MM.1S (cell line): ENCODE measurements at regions not wholly inside any gene's neighbourhood (a gene's known extent, or its start where the extent isn't known, plus 50 kb on each side); places are given as distances from the start of the nearest gene placed in this dataset.

Experiments used
- DNase-seq: peaks from one replicate; pipeline ENCODE4 v3.0.0-alpha.2; 2015
- H2AFZ ChIP-seq: fragments of 300-600 bp; sonication (generic); 2 replicates; pipeline ENCODE4 v1.6.0; 2016; ENCODE audit warnings: antibody characterized with exemption, low read length
- H3F3A ChIP-seq: fragments of 300-600 bp; sonication (generic); 2 replicates; pipeline ENCODE4 v1.6.1; 2016; ENCODE audit warnings: mild to moderate bottlenecking, antibody characterized with exemption, low read length, moderate library complexity, mixed read lengths; ENCODE audit not compliant: insufficient read depth
- H3K27ac ChIP-seq: fragments of 300-600 bp; sonication (generic); 2 replicates; pipeline ENCODE4 v1.5.1; 2016; ENCODE audit warnings: mild to moderate bottlenecking, low read length
- H3K27me3 ChIP-seq: fragments of 300-600 bp; sonication (generic); replicated peaks from 2 replicates; pipeline ENCODE4 v1.6.0; 2016; ENCODE audit warnings: low read length; ENCODE audit not compliant: insufficient read depth
- H3K36me3 ChIP-seq: fragments of 300-600 bp; sonication (generic); replicated peaks from 2 replicates; pipeline ENCODE4 v1.6.1; 2016; ENCODE audit warnings: mild to moderate bottlenecking, low read length, mixed read lengths; ENCODE audit not compliant: insufficient read depth
- H3K4me1 ChIP-seq: fragments of 300-600 bp; sonication (generic); 2 replicates; pipeline ENCODE4 v1.6.1; 2016; ENCODE audit warnings: low read length, mixed read lengths
- H3K4me2 ChIP-seq: fragments of 300-600 bp; sonication (generic); 2 replicates; pipeline ENCODE4 v1.6.0; 2016; ENCODE audit warnings: low read depth, low read length
- H3K4me3 ChIP-seq: fragments of 300-600 bp; sonication (generic); 2 replicates; pipeline ENCODE4 v1.5.1; 2016; ENCODE audit warnings: low read length, mixed read lengths
- H3K79me2 ChIP-seq: fragments of 300-600 bp; sonication (generic); 2 replicates; pipeline ENCODE4 v1.6.1; 2016; ENCODE audit warnings: mixed run types, low read length, mixed read lengths
- H3K9ac ChIP-seq: fragments of 300-600 bp; sonication (generic); 2 replicates; pipeline ENCODE4 v1.6.1; 2016; ENCODE audit warnings: low read length, mixed read lengths
- H3K9me2 ChIP-seq: fragments of 300-600 bp; sonication (generic); replicated peaks from 2 replicates; pipeline ENCODE4 v1.6.1; 2016; ENCODE audit warnings: mild to moderate bottlenecking, low read length, mixed read lengths; ENCODE audit not compliant: insufficient read depth
- H3K9me3 ChIP-seq: fragments of 300-600 bp; sonication (generic); replicated peaks from 2 replicates; pipeline ENCODE4 v1.6.1; 2016; ENCODE audit warnings: mild to moderate bottlenecking, low read length, mixed read lengths; ENCODE audit not compliant: insufficient read depth
- H4K20me1 ChIP-seq: fragments of 300-600 bp; sonication (generic); 2 replicates; pipeline ENCODE4 v1.6.1; 2016; ENCODE audit warnings: mild to moderate bottlenecking, low read length, moderate library complexity, mixed read lengths; ENCODE audit not compliant: insufficient read depth
- EZH2 ChIP-seq: fragments of 300-600 bp; sonication (generic); optimal IDR thresholded peaks from 2 replicates; pipeline ENCODE3; 2017; ENCODE audit warnings: low read depth, mild to moderate bottlenecking, antibody characterized with exemption, low read length, mixed read lengths
- EZH2phosphoT487 ChIP-seq: fragments of 300-600 bp; sonication (generic); IDR thresholded peaks from 2 replicates; pipeline ENCODE4 v1.6.1; 2018; ENCODE audit warnings: antibody characterized with exemption, low read length
- TF ChIP-seq, protein P1 (sequence below): fragments of 300-600 bp; sonication (generic); IDR thresholded peaks from 2 replicates; pipeline ENCODE4 v1.5.1; 2016; ENCODE audit warnings: antibody characterized with exemption, low read length, mixed read lengths

DNA sequence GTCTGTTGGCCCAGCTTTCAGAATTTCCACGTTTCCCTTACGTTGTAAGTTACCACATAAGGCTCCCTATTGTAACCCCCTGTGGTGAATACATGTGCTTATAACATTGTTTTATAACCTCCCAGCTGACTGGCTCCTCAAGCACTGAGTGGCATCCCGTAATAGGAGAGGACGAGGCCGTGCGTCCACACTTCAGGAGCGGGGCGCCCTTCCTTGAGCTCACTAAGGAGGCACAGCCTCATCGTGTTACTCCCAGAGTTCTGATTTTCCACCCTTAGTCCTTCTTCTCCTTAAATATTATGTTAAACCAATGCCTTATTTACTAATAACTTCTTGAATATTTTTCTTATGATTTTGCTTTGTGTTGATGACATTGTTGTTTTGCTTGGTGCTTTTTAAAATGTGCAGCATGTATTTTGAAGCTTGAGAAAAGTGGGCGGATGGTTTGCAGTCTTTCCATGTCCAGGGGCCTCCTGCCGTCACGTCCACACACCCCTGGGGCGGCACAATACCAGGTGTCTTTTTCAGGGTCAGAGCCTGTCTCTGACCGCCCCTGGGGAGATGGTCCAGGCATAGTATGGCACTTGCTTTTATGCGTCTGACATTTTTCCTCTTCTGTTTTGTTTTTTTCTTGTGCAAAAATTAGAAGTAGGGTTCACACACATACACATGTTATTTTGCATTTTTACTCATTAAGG is 181.8 kb downstream of the DLL1 start:
- no peaks in the 10 kb centered on the region for H3K36me3 ChIP-seq
- no peak overlapping the region for H3K9ac ChIP-seq
- H3K9me2 ChIP-seq = no peaks in the 10 kb centered on the region
- no peak overlapping the region for H2AFZ ChIP-seq
- H3K9me3 ChIP-seq = no peaks in the 10 kb centered on the region
- no peaks in the 10 kb centered on the region for H3K4me1 ChIP-seq
- no peak for DNase-seq
- H3F3A ChIP-seq = no peaks in the 10 kb centered on the region
- H3K79me2 ChIP-seq = no peaks in the 10 kb centered on the region
- H3K27ac ChIP-seq = no peak overlapping the region
- H3K4me3 ChIP-seq = no peak overlapping the region
- no peak overlapping the region for H3K4me2 ChIP-seq
- H3K27me3 ChIP-seq = no peaks in the 10 kb centered on the region
- TF ChIP-seq EZH2 = no peak
- TF ChIP-seq, protein P1, sequence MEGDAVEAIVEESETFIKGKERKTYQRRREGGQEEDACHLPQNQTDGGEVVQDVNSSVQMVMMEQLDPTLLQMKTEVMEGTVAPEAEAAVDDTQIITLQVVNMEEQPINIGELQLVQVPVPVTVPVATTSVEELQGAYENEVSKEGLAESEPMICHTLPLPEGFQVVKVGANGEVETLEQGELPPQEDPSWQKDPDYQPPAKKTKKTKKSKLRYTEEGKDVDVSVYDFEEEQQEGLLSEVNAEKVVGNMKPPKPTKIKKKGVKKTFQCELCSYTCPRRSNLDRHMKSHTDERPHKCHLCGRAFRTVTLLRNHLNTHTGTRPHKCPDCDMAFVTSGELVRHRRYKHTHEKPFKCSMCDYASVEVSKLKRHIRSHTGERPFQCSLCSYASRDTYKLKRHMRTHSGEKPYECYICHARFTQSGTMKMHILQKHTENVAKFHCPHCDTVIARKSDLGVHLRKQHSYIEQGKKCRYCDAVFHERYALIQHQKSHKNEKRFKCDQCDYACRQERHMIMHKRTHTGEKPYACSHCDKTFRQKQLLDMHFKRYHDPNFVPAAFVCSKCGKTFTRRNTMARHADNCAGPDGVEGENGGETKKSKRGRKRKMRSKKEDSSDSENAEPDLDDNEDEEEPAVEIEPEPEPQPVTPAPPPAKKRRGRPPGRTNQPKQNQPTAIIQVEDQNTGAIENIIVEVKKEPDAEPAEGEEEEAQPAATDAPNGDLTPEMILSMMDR = no peak
- TF ChIP-seq EZH2phosphoT487 = no peak
- H4K20me1 ChIP-seq = no peaks in the 10 kb centered on the region

DNA sequence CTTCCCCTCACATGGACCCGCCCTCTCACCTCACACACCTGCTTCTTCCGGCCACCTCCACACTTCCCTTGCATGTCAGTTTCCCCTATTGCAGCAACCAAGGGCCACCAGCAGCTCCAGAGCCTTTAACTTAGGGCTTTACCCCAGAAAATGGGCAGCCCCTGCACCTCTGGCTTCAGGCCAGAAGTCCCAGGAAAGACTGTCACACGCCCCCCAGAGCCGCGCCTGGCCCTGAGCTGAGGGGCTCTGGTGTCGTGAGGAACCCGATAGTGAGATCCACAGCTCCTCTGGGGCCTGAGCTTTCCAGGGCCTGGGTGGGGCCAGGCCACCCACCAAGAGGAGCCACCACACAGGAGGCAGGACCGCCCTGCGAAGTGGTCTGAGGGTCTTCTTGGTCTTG is 182.4 kb downstream of the DLL1 start:
- Histone ChIP-seq H3K9me2 (no peaks in the 10 kb centered on the region), H3K4me2 (no peak overlapping the region), H3K36me3 (no peaks in the 10 kb centered on the region), H3K9me3 (no peaks in the 10 kb centered on the region), H3F3A (no peaks in the 10 kb centered on the region), H3K27ac (no peak overlapping the region), H4K20me1 (no peaks in the 10 kb centered on the region), H3K4me1 (no peaks in the 10 kb centered on the region), H2AFZ (no peak overlapping the region), H3K9ac (no peak overlapping the region), H3K79me2 (no peaks in the 10 kb centered on the region), H3K27me3 (no peaks in the 10 kb centered on the region), H3K4me3 (no peak overlapping the region)
- TF ChIP-seq, protein P1 = no peak
- TF ChIP-seq EZH2 (no peak), EZH2phosphoT487 (no peak)
- no peak for DNase-seq

DNA sequence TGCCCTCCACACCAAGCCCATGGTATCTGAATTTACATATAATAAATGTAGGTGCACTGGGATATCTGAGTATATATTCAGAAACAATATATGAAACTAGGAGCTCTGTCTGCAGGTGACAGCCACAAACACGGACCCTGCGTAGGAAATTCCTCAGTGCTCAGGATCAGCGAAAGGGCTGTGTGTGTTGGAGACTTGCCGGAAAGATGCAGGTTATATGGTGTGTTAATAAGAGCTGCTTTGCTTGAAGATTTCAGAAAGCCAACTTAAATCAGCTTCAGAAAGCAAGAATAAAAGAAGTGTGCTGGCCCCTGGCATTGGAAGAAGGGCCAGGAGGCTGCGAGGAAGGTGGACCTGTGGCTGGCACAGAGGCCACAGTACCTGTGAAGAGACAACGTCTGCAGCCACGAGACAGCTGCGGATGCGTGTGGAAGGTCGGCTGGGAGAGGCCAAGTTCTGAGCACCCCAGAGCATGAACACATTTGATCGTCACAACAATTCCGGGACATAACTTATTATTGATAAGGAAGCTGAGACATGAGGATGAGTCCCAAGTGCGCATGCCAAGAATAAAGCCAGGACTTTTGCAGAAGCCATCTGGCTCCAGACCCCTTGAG is 183.2 kb downstream of the DLL1 start:
- TF ChIP-seq EZH2 (no peak), EZH2phosphoT487 (no peak)
- TF ChIP-seq, protein P1 = no peak
- Histone ChIP-seq H3K4me1 (no peaks in the 10 kb centered on the region), H3K9me2 (no peaks in the 10 kb centered on the region), H3K79me2 (no peaks in the 10 kb centered on the region), H4K20me1 (no peaks in the 10 kb centered on the region), H3F3A (no peaks in the 10 kb centered on the region), H3K9ac (no peak overlapping the region), H3K4me2 (no peak overlapping the region), H3K27me3 (no peaks in the 10 kb centered on the region), H3K36me3 (no peaks in the 10 kb centered on the region), H3K27ac (no peak overlapping the region), H3K9me3 (no peaks in the 10 kb centered on the region), H2AFZ (no peak overlapping the region), H3K4me3 (no peak overlapping the region)
- DNase-seq = no peak
